A673 (cell line): ENCODE measurements at regions not wholly inside any gene's neighbourhood (a gene's known extent, or its start where the extent isn't known, plus 50 kb on each side); places are given as distances from the start of the nearest gene placed in this dataset.

Experiments used
- EZH2 ChIP-seq: fragments of 200-600 bp; sonication (generic); IDR thresholded peaks from 2 replicates; pipeline ENCODE4 v1.6.1; 2017; ENCODE audit warnings: borderline replicate concordance, low read depth, mild to moderate bottlenecking, mixed read lengths, antibody characterized with exemption, low read length; ENCODE audit not compliant: poor library complexity, severe bottlenecking
- TF ChIP-seq, protein P1 (sequence below): fragments of 300-800, 200-600 bp; sonication (generic); conservative IDR thresholded peaks from 2 replicates; pipeline ENCODE4 v1.5.1; 2017; ENCODE audit warnings: low read depth, mild to moderate bottlenecking, antibody characterized with exemption, low read length, moderate library complexity, mixed read lengths

GRCh38 chr12:66061557-66062289 lies 68.8 kb downstream of the LLPH start:
- no peak for TF ChIP-seq EZH2
- TF ChIP-seq, protein P1, sequence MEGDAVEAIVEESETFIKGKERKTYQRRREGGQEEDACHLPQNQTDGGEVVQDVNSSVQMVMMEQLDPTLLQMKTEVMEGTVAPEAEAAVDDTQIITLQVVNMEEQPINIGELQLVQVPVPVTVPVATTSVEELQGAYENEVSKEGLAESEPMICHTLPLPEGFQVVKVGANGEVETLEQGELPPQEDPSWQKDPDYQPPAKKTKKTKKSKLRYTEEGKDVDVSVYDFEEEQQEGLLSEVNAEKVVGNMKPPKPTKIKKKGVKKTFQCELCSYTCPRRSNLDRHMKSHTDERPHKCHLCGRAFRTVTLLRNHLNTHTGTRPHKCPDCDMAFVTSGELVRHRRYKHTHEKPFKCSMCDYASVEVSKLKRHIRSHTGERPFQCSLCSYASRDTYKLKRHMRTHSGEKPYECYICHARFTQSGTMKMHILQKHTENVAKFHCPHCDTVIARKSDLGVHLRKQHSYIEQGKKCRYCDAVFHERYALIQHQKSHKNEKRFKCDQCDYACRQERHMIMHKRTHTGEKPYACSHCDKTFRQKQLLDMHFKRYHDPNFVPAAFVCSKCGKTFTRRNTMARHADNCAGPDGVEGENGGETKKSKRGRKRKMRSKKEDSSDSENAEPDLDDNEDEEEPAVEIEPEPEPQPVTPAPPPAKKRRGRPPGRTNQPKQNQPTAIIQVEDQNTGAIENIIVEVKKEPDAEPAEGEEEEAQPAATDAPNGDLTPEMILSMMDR = no peak
